ENCODE measurements at regions not wholly inside any gene's neighbourhood (a gene's known extent, or its start where the extent isn't known, plus 50 kb on each side); places are given as distances from the start of the nearest gene placed in this dataset.

DNA sequence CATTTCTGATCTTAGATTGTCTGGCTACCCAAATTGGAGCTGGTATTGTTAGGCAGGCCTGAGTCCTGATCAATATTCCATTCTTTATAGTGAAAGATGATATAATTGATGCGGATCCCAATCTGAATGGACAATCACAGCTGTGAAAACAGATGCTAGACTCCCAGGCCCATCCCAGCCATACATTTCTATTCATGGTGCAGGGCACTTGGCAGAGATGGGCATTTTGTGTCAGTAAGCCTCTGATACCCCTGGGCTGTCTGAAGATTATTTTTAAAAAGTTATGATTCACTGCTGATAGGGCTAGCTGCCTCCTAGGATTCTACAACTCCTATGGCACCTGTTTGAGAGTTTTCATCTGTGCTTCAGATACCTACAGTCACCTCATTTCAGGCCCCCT lies 61.2 kb upstream of the TSPAN7 start:
- H3K27ac ChIP-seq (ENCODE audit: low read depth in 2 of 2, low read length in 1 of 2) = no peak overlapping the region
- H3K9me2 ChIP-seq = no peaks in the 10 kb centered on the region
- 7% methylated on average over 1 of the region's 1 CpG for WGBS (ENCODE audit: low lambda C conversion rate)
- no peak overlapping the region for H3K9ac ChIP-seq
- no peaks in the 10 kb centered on the region for H4K20me1 ChIP-seq (ENCODE audit: insufficient read depth)
- no peaks in the 10 kb centered on the region for H3F3A ChIP-seq (replicated peaks; ENCODE audit: insufficient read depth)
- peaks cover 0 to 4% of the 10 kb centered on the region in 2 experiments; a peak in 1 of 4 replicates for H3K4me1 ChIP-seq (ENCODE audit: control insufficient read depth in 1 of 2, insufficient read depth in 2 of 2, low read depth in 1 of 2, low read length in 1 of 2)
- TF ChIP-seq TCF12 (IDR thresholded peaks at IDR 0.05) (no peak), POLR2AphosphoS5 (IDR thresholded peaks at IDR 0.05; ENCODE audit: low read depth, low read length) (no peak), MXI1 (IDR thresholded peaks at IDR 0.05; ENCODE audit: low read depth, low read length) (no peak), REST (IDR thresholded peaks at IDR 0.05; ENCODE audit: low read depth, low read length) (no peak), GABPA (IDR thresholded peaks at IDR 0.05; ENCODE audit: low read depth) (no peak)
- no peaks in the 10 kb centered on the region for H3K36me3 ChIP-seq (replicated peaks in 1 of 2; ENCODE audit: control insufficient read depth in 1 of 2, insufficient read depth in 2 of 2, low read length in 1 of 2)
- no peaks in the 10 kb centered on the region for H3K27me3 ChIP-seq (ENCODE audit: insufficient read depth)
- H3K4me3 ChIP-seq (ENCODE audit: low read depth in 2 of 2, low read length in 1 of 2) = no peak overlapping the region
- no peak for DNase-seq
- no peak overlapping the region for H2AFZ ChIP-seq (ENCODE audit: low read depth)
- no peaks in the 10 kb centered on the region for H3K9me3 ChIP-seq
- ChIA-PET CTCF (interaction anchor here (0.6 kb wide), 1 partner anchor 34 kb away, joined by 4 read pairs; no protein-coding TSS in a partner anchor), POLR2A (no interaction called here)
- no peak overlapping the region for H3K4me2 ChIP-seq
- no peaks in the 10 kb centered on the region for H3K79me2 ChIP-seq (ENCODE audit: insufficient read depth)

GRCh38 chrX:38500866-38501265 lies 60.5 kb upstream of the TSPAN7 start:
- Histone ChIP-seq H3K27ac (ENCODE audit: low read depth in 2 of 2, low read length in 1 of 2) (no peak overlapping the region), H3K4me3 (ENCODE audit: low read depth in 2 of 2, low read length in 1 of 2) (no peak overlapping the region), H2AFZ (ENCODE audit: low read depth) (no peak overlapping the region), H3K4me1 (ENCODE audit: control insufficient read depth in 1 of 2, insufficient read depth in 2 of 2, low read depth in 1 of 2, low read length in 1 of 2) (no peaks in the 10 kb centered on the region), H3K36me3 (replicated peaks in 1 of 2; ENCODE audit: control insufficient read depth in 1 of 2, insufficient read depth in 2 of 2, low read length in 1 of 2) (no peaks in the 10 kb centered on the region), H3K79me2 (ENCODE audit: insufficient read depth) (no peaks in the 10 kb centered on the region), H3F3A (replicated peaks; ENCODE audit: insufficient read depth) (no peaks in the 10 kb centered on the region), H3K9ac (no peak overlapping the region), H4K20me1 (ENCODE audit: insufficient read depth) (no peaks in the 10 kb centered on the region), H3K27me3 (ENCODE audit: insufficient read depth) (no peaks in the 10 kb centered on the region), H3K9me2 (no peaks in the 10 kb centered on the region), H3K4me2 (no peak overlapping the region), H3K9me3 (no peaks in the 10 kb centered on the region)
- DNase-seq = no peak
- POLR2A ChIA-PET = no interaction called here
- CTCF ChIA-PET = no interaction called here
- TF ChIP-seq EP300 (IDR thresholded peaks at IDR 0.05; ENCODE audit: borderline replicate concordance in 1 of 2, low read depth in 1 of 2, low read length in 1 of 2) (no peak), RCOR1 (IDR thresholded peaks at IDR 0.05; ENCODE audit: low read length) (no peak), CHD2 (IDR thresholded peaks at IDR 0.05; ENCODE audit: low read length, partially characterized antibody) (no peak), MAX (IDR thresholded peaks at IDR 0.05; ENCODE audit: low read depth) (no peak), JUND (IDR thresholded peaks at IDR 0.05) (no peak), SMC3 (IDR thresholded peaks at IDR 0.05; ENCODE audit: low read depth, low read length) (no peak), YY1 (IDR thresholded peaks at IDR 0.05; ENCODE audit: low read depth) (no peak), ELF1 (IDR thresholded peaks at IDR 0.05) (no peak), GABPA (IDR thresholded peaks at IDR 0.05; ENCODE audit: low read depth) (no peak), PBX3 (IDR thresholded peaks at IDR 0.05) (no peak), GATA2 (CRISPR knock-in tag; IDR thresholded peaks at IDR 0.05) (no peak), FOXM1 (IDR thresholded peaks at IDR 0.05; ENCODE audit: low read depth) (no peak), SIN3A (IDR thresholded peaks at IDR 0.05; ENCODE audit: borderline replicate concordance, low read depth, low read length) (no peak), TAF1 (IDR thresholded peaks at IDR 0.05; ENCODE audit: borderline replicate concordance, low read depth, low read length) (no peak)
- 36% methylated on average over 2 of the region's 2 CpGs for WGBS (ENCODE audit: low lambda C conversion rate)
